T-helper 2 cell treated with Interferon-gamma antibody and Interleukin-4, amounts not matched to agents 100 ng/mL and 5 ng/mL, for 36 hours (primary cell): ENCODE measurements at regions not wholly inside any gene's neighbourhood (a gene's known extent, or its start where the extent isn't known, plus 50 kb on each side); places are given as distances from the start of the nearest gene placed in this dataset.
"Not testable (repeated sequence)": the region's sequence is repeated elsewhere in the genome, so short reads cannot be mapped to it uniquely, and the experiment has no call there.

ENCODE experiments used
- intact Hi-C: fragments of 100-400 bp; cut with micrococcal nuclease; formaldehyde crosslinking; loops from one replicate; pipeline ENCODE4 v1.15.1; 2023

DNA sequence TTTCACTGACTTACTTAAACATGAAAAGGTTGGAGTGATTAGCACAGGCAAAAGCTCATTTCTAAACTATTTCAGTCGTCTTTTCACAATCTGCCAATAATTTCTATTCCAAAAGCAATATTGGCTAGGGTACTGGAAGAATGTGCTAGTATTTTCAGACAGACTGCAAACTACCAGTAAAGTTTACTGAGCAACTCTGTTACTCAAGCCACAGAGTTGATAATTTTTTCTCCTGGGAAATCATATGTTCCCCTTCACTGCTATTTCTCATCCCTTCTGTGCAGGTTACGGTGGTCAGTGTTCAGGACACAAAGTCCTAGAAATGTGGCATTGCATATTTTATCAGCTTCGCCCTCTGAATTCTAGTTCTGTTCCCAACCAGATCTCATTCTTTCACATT lies 343.3 kb upstream of the TNC start:
- intact Hi-C loops, result no loop called here

GRCh38 chr9:115462623-115463022 lies 344.7 kb upstream of the TNC start:
- intact Hi-C loops, result no loop called here

GRCh38 chr9:115466756-115467155 lies 348.8 kb upstream of the TNC start:
- intact Hi-C loops, result no loop called here

DNA sequence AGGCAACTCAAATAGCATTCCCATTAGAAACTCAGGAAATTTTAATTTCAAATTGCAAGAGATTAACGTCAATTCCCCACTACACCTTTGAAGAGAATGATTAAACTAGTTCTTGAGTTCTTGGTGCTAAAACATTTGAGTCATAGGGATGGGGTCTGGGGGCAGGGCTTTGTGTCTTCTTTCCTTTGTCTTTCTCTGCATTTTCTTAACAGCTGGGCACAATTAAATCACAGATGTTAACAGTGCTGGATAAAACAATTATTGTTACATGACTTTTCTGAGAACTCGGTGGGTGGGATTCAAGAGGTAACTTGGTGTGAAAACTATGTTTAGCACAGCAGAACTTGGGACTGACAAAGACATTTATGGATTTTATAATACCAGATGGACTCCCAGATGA lies 351.9 kb upstream of the TNC start:
- intact Hi-C loops, result no loop called here

DNA sequence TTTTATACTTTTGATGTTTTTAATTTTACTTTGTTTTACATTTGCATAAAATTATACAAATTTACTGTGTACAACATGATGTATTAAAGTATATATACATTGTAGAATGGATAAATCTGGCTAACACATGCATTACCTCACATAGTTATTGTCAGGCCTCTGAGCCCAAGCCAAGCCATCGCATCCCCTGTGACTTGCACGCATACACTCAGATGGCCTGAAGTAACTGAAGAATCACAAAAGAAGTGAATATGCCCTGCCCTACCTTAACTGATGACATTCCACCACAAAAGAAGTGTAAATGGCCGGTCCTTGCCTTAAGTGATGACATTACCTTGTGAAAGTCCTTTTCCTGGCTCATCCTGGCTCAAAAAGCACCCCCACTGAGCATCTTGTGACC lies 355.1 kb upstream of the TNC start:
- intact Hi-C loops, result not testable (repeated sequence)

DNA sequence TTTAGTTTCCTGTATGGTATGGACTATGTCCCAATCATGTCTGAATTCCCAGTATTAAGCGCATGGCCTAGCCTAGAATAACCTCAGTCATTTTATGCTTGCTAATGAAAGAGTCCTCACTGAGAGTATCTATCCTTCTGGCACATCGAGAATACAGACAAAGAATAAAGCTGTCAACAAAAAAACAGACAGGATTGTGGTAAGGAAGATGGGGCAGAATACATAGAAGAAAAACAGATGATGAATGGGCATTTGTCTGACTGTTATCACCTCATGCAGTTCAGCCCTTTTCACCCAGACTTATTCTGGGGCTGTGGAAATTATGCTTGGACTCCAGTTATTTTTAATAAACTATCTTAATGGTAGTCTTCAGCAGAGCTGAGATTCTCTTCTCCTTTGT lies 363.8 kb upstream of the TNC start:
- intact Hi-C loops, result no loop called here

- intact Hi-C loops, result no loop called here
Observed at GRCh38 chr9:115482747-115483146, 364.8 kb upstream of the TNC start.

GRCh38 chr9:115492869-115493268 lies 374.9 kb upstream of the TNC start:
- intact Hi-C loops, result no loop called here

DNA sequence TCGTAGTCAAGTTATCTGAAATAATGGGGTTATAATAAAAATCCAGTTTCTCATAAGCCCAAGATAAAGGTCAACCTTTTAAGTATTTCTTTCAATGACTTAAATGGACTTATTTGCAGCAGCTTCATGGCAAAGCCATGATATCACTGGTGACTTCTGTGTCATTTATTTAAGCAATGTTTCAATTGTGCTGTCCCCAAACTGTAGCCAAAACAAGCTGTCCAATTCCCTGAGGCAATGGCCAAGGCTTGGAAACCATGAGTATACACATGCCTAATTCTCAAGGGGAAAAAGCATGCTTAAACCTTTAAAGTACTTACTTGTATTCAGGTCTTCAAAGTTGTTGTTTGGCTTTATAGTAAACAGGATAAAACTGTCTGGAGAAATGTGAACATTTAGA lies 376.4 kb upstream of the TNC start:
- intact Hi-C loops, result no loop called here

DNA sequence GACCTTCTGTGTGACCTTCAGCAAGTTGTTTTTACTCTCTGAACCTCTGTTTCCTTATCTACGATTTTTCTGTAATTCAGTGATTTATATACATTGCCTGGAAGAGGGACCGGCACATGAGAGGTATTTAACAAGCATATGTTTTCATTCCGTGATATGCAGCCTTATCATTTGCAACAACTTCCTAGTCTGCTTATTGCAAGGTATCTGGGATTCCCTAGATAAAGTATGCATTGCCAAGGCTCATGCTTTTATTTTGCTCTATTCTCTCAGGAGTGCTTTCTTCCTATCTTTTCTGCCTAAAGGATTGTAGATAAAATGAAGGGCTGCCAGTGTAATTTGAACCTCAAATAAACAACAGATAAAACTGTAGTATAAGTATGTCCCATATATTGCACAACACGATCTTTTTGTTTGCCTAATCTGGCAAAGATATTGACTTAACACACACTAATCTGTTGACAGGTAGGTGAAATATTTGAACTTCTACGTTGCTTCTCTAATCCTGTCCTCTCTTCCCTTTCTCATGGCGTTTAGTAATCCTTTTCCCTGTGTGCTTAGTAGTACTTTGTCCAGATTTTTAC lies 377.2 kb upstream of the TNC start:
- intact Hi-C loops, result no loop called here

DNA sequence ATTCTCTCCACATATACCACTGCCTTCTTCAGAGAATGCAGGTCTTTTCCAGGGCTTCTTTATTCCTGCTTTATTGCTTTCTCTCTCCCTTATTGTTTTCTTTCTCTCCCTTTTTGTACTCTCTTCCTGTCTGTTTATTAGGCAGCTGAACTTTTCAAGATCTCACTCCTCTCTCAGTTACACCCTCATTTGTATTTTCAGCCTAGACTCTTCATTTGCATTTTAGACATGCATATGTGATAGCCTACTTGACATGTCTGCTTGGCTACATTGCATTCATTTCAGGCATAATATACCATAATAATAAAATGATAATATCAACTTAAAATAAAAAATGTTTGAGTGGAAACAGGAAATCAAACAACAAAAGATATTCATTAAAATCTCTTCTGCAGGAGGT lies 377.9 kb upstream of the TNC start:
- intact Hi-C loops, result no loop called here

- intact Hi-C loops, result no loop called here
Observed at GRCh38 chr9:115498303-115498702, 380.3 kb upstream of the TNC start.

DNA sequence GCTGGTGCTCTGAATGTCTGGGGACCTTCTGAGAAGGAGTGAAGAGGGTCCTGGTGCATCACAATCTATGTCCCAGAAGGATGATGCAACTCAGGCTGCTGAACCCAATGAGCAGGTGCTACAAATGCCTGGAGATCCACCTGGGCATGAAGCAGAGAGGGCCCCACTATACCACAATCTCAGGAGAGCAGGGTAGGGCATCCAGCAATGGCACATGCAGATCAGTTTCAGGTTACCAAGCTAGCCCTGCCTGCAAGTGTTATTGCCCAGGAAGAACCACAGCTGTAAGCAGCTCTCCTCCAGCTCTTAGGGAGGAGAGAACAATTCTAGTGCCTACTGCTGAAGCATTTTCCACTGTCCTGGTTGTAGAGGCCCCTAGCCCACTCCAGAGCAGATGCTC lies 389.2 kb upstream of the TNC start:
- intact Hi-C loops, result no loop called here

DNA sequence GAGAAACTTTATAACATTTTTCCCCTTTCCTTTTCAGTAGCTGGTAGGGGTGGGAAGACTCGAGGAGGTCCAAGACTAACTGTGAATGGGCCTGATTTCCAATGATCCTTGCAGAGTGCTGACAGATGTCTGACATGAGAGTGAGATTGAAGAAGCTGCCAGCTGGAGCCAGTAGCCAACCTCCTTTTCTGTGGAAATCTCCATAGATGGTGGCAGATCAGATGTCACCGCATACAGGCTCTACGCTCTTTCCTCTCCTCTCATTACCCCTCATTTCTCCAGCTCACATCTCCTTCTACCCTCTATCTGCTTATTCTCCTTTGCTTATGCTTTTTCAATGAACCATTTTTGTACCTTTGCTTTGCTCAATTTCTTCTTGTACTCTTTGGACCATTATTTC lies 395.2 kb upstream of the TNC start:
- intact Hi-C loops, result no loop called here

GRCh38 chr9:115514454-115514853 lies 396.5 kb upstream of the TNC start:
- intact Hi-C loops, result no loop called here

- intact Hi-C loops, result no loop called here
Observed at GRCh38 chr9:115517335-115518075, 399.5 kb upstream of the TNC start.

DNA sequence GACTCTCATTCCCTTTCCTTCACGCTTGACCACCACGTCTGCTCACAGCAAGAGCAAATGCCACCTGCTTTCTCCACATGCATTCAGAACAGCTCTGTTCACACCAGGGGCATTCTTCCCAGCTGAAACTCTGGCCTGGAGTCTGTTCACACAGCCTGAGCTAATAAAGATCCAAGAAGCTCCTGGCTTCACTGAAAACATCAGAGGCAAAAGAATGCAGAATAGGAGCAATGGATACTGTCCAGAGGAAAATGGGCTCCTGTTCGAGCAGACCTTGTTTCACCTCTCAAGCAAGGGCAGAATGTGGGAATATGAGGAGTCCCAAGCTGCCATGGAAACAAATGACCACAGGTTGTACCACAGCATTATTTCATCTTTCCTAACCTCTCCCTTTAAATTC lies 402.7 kb upstream of the TNC start:
- intact Hi-C loops, result loop anchor here (5.0 kb wide), 1 partner anchor 858 kb away; no protein-coding TSS in a partner anchor

DNA sequence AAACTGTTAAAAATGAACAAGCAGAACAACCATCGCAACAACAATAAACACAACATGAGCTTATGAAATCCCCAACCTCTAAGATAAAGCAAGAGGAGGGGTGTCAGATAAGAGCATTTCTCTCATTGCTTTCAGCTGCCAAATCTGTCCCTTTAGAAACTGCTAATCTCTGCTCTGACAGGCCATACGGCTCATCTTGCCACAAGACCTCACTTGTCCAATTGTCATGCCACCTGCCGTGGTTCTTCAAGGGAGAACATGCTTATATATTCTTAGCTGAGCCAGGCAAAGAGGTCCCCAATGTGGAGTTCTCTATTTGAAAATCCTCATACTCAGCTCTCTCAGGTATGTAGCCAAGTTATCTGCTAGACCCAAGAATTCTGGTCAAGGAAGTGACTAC lies 405.0 kb upstream of the TNC start:
- intact Hi-C loops, result loop anchor here (5.0 kb wide), 1 partner anchor 861 kb away; no protein-coding TSS in a partner anchor

DNA sequence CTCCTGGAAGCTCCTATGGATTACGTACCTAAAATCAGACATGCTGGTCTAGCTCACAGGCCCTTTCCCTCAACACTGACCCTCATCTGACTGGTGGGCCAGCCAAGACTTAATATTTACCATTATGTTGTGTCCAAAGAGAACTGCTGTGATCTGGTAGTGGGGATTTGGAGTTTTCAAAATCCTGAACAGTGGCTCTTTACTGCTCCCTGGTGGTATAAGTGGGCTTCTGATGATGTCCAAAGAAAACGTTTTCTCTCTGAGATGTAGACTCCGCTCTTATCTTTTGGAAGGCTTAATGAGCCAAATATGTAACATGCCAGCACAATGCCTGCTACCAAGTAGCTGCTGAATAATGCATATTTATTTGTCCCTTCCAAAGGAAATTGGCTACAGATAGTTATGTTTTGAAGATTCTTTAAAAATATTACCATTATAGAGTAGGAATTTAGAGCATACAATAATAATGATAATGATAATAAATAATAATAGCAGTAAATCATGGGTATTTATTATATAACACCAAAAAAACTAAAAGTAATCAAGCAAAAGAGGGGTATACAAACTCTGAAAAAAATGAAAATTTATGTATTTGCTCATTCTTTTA lies 406.6 kb upstream of the TNC start:
- intact Hi-C loops, result loop anchor here (5.0 kb wide), 1 partner anchor 862 kb away; no protein-coding TSS in a partner anchor

GRCh38 chr9:115525111-115526058 lies 407.4 kb upstream of the TNC start:
- intact Hi-C loops, result no loop called here

- intact Hi-C loops, result no loop called here
Observed at GRCh38 chr9:115531410-115532125, 413.6 kb upstream of the TNC start.
